ENCODE measurements at regions not wholly inside any gene's neighbourhood (a gene's known extent, or its start where the extent isn't known, plus 50 kb on each side); places are given as distances from the start of the nearest gene placed in this dataset.

DNA sequence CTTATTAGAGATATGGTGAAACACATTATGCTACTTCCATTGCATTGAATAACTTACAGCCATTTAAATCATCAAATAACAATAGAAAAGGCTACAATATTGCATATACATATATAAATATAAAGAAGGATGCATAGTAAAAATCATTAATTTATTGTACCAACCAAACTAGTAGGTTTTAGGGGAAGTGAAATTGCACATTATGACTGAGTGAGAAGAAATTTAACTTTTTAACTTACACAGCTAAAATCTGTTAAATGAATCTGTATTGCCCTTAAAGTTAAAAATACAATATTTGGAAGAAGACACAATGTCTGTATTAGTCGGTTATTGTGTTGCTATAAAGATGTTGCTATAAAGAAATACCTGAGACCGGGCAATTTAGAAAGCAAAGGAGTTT, 2073.7 kb upstream of the ACO1 start:
- intact Hi-C loops (cut with DNase I) = no loop called here
- DNase-seq = no peak
- H3K9me3 ChIP-seq = no peaks in the 10 kb centered on the region
- no peak overlapping the region for H3K27ac ChIP-seq
- no peaks in the 10 kb centered on the region for H3K27me3 ChIP-seq
- no peak overlapping the region for H3K4me3 ChIP-seq
- ATAC-seq = no peak
- 57% methylated on average over 2 of the region's 2 CpGs for WGBS (ENCODE audit: insufficient coverage, low coverage, low lambda C conversion rate, missing lambda C conversion rate)
- no peaks in the 10 kb centered on the region for H3K36me3 ChIP-seq
- TF ChIP-seq POLR2A (IDR thresholded peaks at IDR 0.05) = no peak
- TF ChIP-seq, protein P1, sequence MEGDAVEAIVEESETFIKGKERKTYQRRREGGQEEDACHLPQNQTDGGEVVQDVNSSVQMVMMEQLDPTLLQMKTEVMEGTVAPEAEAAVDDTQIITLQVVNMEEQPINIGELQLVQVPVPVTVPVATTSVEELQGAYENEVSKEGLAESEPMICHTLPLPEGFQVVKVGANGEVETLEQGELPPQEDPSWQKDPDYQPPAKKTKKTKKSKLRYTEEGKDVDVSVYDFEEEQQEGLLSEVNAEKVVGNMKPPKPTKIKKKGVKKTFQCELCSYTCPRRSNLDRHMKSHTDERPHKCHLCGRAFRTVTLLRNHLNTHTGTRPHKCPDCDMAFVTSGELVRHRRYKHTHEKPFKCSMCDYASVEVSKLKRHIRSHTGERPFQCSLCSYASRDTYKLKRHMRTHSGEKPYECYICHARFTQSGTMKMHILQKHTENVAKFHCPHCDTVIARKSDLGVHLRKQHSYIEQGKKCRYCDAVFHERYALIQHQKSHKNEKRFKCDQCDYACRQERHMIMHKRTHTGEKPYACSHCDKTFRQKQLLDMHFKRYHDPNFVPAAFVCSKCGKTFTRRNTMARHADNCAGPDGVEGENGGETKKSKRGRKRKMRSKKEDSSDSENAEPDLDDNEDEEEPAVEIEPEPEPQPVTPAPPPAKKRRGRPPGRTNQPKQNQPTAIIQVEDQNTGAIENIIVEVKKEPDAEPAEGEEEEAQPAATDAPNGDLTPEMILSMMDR (IDR thresholded peaks at IDR 0.05) = no peak
- H3K4me1 ChIP-seq = no peaks in the 10 kb centered on the region

DNA sequence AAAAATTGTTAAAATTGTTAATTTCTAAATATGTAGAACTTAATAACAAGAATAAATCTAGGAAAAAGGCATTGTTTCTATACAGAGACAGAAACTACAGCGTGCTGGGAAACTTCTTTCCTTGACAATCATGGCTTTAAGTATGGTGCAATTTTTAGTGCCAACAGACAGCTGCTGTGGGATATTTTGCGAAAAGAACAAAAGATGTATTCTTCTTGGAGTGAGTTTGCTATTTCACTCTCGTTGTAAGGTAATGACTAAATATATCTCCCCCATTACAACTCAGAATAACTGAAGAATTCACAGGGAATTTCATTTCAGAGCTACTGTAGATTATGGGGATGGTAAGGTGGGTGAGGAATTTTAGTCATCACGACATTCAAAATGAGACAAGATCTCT, 2055.0 kb upstream of the ACO1 start:
- WGBS (ENCODE audit: insufficient coverage, low coverage, low lambda C conversion rate, missing lambda C conversion rate) = 38% methylated on average over 4 of the region's 4 CpGs

DNA sequence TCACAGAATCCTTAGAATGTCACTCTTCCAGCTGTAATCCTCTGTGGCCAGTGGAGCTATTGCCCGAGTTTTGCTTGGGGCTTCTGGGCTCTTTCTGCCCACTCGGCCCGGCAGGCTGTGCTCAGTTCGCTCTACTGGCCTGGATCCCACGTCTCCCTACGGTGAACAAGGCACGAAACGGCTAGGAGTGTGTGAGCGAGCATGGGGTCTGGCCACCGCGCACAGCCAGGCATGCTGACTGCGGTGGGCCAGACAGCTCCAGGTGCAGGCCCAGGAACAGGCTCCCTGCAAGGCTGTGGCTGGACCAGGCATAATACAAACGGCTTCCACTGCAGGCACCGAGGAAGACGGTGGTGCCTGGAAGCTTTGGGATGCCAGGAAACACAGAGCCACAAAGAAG, 2035.5 kb upstream of the ACO1 start:
- intact Hi-C loops (cut with DNase I) = no loop called here
- DNase-seq = peak in 2 of 3 donors; percentile 32 to 33
- Histone ChIP-seq H3K4me1 (no peaks in the 10 kb centered on the region), H3K27ac (no peak overlapping the region), H3K27me3 (no peaks in the 10 kb centered on the region), H3K36me3 (no peaks in the 10 kb centered on the region), H3K4me3 (no peak overlapping the region), H3K9me3 (no peaks in the 10 kb centered on the region)
- ATAC-seq = no peak
- WGBS (ENCODE audit: insufficient coverage, low coverage, low lambda C conversion rate, missing lambda C conversion rate) = 67% methylated on average over 4 of the region's 15 CpGs
- no peak for TF ChIP-seq POLR2A (IDR thresholded peaks at IDR 0.05)
- TF ChIP-seq, protein P1 (IDR thresholded peaks at IDR 0.05) = no peak

More for the DNA sequence above, 2055.0 kb upstream of the ACO1 start:
- Histone ChIP-seq H3K27ac (no peak overlapping the region), H3K9me3 (no peaks in the 10 kb centered on the region), H3K4me3 (no peak overlapping the region), H3K36me3 (no peaks in the 10 kb centered on the region), H3K27me3 (no peaks in the 10 kb centered on the region), H3K4me1 (no peaks in the 10 kb centered on the region)
- TF ChIP-seq, protein P1 (IDR thresholded peaks at IDR 0.05) = no peak
- TF ChIP-seq POLR2A (IDR thresholded peaks at IDR 0.05) = no peak
- intact Hi-C loops (cut with DNase I) = no loop called here
- ATAC-seq (no peak), DNase-seq (no peak)

DNA sequence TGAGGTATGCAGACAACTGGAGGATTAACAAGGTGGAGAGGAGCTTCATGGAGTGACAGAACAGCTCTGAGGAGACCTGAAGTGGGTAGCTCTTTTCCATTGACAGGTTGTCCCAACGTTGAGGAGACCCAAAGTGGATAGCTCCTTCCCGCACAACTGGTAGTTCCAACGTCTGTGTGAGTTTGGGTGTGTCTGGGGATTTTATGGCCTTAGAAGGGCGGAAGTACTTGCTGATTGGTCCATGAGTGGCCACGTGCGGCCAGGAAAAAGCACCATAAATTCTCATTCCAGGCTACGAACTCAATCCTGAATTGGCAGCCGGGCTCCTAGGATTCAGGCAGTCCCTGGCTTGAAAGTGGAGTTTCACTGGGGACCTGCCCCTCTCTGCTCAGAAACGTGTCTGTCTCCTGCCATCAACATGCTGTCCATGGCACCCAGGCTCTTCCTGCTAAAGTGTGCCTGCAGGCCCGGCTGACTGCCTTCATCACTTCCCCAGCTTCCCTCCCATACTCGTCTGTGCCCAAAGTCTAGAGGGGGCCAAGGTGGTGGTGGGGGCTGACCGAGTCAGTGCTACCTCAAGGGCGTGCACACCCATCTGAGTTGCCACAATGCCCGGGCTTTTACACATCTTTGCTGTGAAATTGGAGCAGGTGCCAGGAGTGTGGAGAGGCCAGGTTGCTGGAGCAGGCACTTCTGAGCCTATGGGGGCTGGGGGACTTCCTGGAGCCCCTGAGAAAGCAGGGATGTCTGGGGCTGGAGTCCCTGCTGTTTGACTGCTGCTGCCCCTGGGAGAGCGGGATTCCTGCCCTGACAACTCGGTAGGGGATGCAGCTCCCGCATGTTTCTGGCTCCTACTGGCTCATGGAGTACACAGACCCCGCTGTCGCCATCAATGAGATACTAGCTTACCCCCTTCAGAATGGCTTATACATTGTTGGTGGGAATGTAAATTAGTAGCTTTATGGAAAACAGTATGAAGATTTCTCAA, 2034.6 kb upstream of the ACO1 start:
- Histone ChIP-seq H3K36me3 (no peaks in the 10 kb centered on the region), H3K27me3 (no peaks in the 10 kb centered on the region), H3K4me1 (no peaks in the 10 kb centered on the region), H3K27ac (no peak overlapping the region), H3K4me3 (no peak overlapping the region), H3K9me3 (no peaks in the 10 kb centered on the region)
- WGBS (ENCODE audit: insufficient coverage, low coverage, low lambda C conversion rate, missing lambda C conversion rate) = 63% methylated on average over 8 of the region's 19 CpGs
- DNase-seq (peak in 1 of 3 donors; percentile 26), ATAC-seq (no peak)
- intact Hi-C loops (cut with DNase I) = no loop called here
- no peak for TF ChIP-seq POLR2A (IDR thresholded peaks at IDR 0.05)
- TF ChIP-seq, protein P1 (IDR thresholded peaks at IDR 0.05) = no peak

Data from right lobe of liver (tissue), 6 donors.